Fibroblast of lung (primary cell): ENCODE measurements at regions not wholly inside any gene's neighbourhood (a gene's known extent, or its start where the extent isn't known, plus 50 kb on each side); places are given as distances from the start of the nearest gene placed in this dataset.
"Not testable (repeated sequence)": the region's sequence is repeated elsewhere in the genome, so short reads cannot be mapped to it uniquely, and the experiment has no call there.

Experiments used
- DNase-seq, 2 donors: peaks; one replicate each; pipeline versions ENCODE4 v3.0.0 to v3.0.0-alpha.2; 2010; ENCODE audit warnings: low read depth in 2 of 2
- H2AFZ ChIP-seq: 2 replicates; pipeline ENCODE4 v1.5.1; 2012; ENCODE audit warnings: low read length, control low read depth, inconsistent platforms
- H3K27ac ChIP-seq: 2 replicates; pipeline ENCODE4 v1.5.1; 2011; ENCODE audit warnings: low read length, control low read depth; ENCODE audit not compliant: insufficient read depth
- H3K27me3 ChIP-seq: 2 replicates; pipeline ENCODE4 v1.5.1; 2011; ENCODE audit warnings: mild to moderate bottlenecking, low read length; ENCODE audit not compliant: control insufficient read depth, insufficient read depth
- H3K36me3 ChIP-seq: 2 replicates; pipeline ENCODE4 v1.5.1; 2011; ENCODE audit warnings: low read length; ENCODE audit not compliant: control insufficient read depth, insufficient read depth
- H3K4me1 ChIP-seq: 2 replicates; pipeline ENCODE4 v1.5.1; 2011; ENCODE audit warnings: low read length; ENCODE audit not compliant: control insufficient read depth, insufficient read depth; ENCODE audit errors: extremely low read depth
- H3K4me2 ChIP-seq: 2 replicates; pipeline ENCODE4 v1.5.1; 2011; ENCODE audit warnings: low read length, control low read depth; ENCODE audit not compliant: insufficient read depth; ENCODE audit errors: extremely low read depth
- H3K4me3 ChIP-seq, 4 experiments: fragments of 200-600 bp in 1 of 4; sonication (generic) in 1 of 4; replicated peaks in 1 of 4; 2 replicates each; pipeline ENCODE4 v1.5.1; 2011 to 2016; ENCODE audit warnings: low read length in 4 of 4, low read depth in 3 of 4, mild to moderate bottlenecking in 3 of 4, control low read depth in 2 of 4, inconsistent platforms in 1 of 4, mixed read lengths in 1 of 4; ENCODE audit not compliant: insufficient read depth in 1 of 4; ENCODE audit errors: control extremely low read depth in 1 of 4
- H3K79me2 ChIP-seq: 2 replicates; pipeline ENCODE4 v1.5.1; 2012; ENCODE audit warnings: mild to moderate bottlenecking, low read length, inconsistent platforms; ENCODE audit not compliant: control insufficient read depth, insufficient read depth
- H3K9ac ChIP-seq: 2 replicates; pipeline ENCODE4 v1.5.1; 2011; ENCODE audit warnings: mild to moderate bottlenecking, low read length, control low read depth; ENCODE audit not compliant: insufficient read depth
- H3K9me3 ChIP-seq: 2 replicates; pipeline ENCODE4 v1.5.1; 2012; ENCODE audit warnings: low read depth, low read length; ENCODE audit not compliant: control insufficient read depth, insufficient read depth
- H4K20me1 ChIP-seq: 2 replicates; pipeline ENCODE4 v1.5.1; 2011; ENCODE audit warnings: low read length; ENCODE audit not compliant: control insufficient read depth, insufficient read depth; ENCODE audit errors: extremely low read depth
- EZH2 ChIP-seq: IDR thresholded peaks from 2 replicates; pipeline ENCODE4 v1.5.1; 2012; ENCODE audit warnings: low read length, control low read depth, mild to moderate bottlenecking; ENCODE audit errors: missing control alignments
- TF ChIP-seq, protein P1 (sequence below), 2 donors: IDR thresholded peaks in 1 of 2; conservative IDR thresholded peaks in 1 of 2; 1 replicate in 1 of 2; 2 replicates in 1 of 2; pipeline ENCODE4 v1.5.1; 2011 to 2012; ENCODE audit warnings: low read length in 2 of 2, control low read depth in 1 of 2, inconsistent platforms in 1 of 2, low read depth in 1 of 2, mild to moderate bottlenecking in 1 of 2

GRCh38 chrX:40808203-40808602 lies 72.9 kb upstream of the MED14 start:
- no peaks in the 10 kb centered on the region for H3K79me2 ChIP-seq
- no peak overlapping the region for H3K4me2 ChIP-seq
- no peak for DNase-seq
- no peak overlapping the region for H3K27ac ChIP-seq
- H4K20me1 ChIP-seq = no peaks in the 10 kb centered on the region
- TF ChIP-seq, protein P1, sequence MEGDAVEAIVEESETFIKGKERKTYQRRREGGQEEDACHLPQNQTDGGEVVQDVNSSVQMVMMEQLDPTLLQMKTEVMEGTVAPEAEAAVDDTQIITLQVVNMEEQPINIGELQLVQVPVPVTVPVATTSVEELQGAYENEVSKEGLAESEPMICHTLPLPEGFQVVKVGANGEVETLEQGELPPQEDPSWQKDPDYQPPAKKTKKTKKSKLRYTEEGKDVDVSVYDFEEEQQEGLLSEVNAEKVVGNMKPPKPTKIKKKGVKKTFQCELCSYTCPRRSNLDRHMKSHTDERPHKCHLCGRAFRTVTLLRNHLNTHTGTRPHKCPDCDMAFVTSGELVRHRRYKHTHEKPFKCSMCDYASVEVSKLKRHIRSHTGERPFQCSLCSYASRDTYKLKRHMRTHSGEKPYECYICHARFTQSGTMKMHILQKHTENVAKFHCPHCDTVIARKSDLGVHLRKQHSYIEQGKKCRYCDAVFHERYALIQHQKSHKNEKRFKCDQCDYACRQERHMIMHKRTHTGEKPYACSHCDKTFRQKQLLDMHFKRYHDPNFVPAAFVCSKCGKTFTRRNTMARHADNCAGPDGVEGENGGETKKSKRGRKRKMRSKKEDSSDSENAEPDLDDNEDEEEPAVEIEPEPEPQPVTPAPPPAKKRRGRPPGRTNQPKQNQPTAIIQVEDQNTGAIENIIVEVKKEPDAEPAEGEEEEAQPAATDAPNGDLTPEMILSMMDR (conservative IDR thresholded peaks at IDR 0.05 in 1 of 2, IDR thresholded peaks at IDR 0.05 in 1 of 2; ENCODE audit: low read depth in 1 of 2, low read length in 2 of 2) = no peak
- no peak for TF ChIP-seq EZH2
- no peak overlapping the region for H2AFZ ChIP-seq
- no peak overlapping the region for H3K9ac ChIP-seq
- H3K4me3 ChIP-seq = no peak overlapping the region
- no peaks in the 10 kb centered on the region for H3K4me1 ChIP-seq
- no peaks in the 10 kb centered on the region for H3K27me3 ChIP-seq
- no peaks in the 10 kb centered on the region for H3K9me3 ChIP-seq
- H3K36me3 ChIP-seq = no peaks in the 10 kb centered on the region

GRCh38 chrX:40809210-40809609 lies 73.9 kb upstream of the MED14 start:
- H3K9me3 ChIP-seq = no peaks in the 10 kb centered on the region
- no peaks in the 10 kb centered on the region for H3K27me3 ChIP-seq
- no peak overlapping the region for H3K4me3 ChIP-seq
- no peaks in the 10 kb centered on the region for H3K36me3 ChIP-seq
- DNase-seq = peak; percentile 11 to 17
- H4K20me1 ChIP-seq = no peaks in the 10 kb centered on the region
- TF ChIP-seq, protein P1 (conservative IDR thresholded peaks at IDR 0.05 in 1 of 2, IDR thresholded peaks at IDR 0.05 in 1 of 2; ENCODE audit: low read depth in 1 of 2, low read length in 2 of 2) = no peak
- TF ChIP-seq EZH2 = no peak
- no peak overlapping the region for H3K9ac ChIP-seq
- no peak overlapping the region for H3K27ac ChIP-seq
- no peak overlapping the region for H2AFZ ChIP-seq
- no peak overlapping the region for H3K4me2 ChIP-seq
- H3K79me2 ChIP-seq = no peaks in the 10 kb centered on the region
- H3K4me1 ChIP-seq = no peaks in the 10 kb centered on the region

DNA sequence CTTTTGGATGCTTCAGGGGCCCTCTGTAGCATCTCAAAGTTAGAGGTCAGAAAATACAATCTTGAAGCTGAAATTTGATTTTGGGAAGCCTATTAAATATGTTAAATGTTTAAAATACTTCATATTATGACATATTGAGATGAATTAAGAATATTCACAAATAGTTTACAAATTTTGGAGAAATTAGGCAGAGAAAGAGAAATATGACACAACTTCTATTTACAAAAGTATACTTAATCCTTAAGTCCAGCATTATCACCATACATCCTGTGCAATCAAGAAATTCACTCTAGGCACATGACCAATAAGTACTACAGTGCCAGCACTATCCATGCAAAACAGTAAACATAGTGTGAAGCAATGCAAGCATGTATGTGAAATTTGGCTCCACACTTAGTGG lies 79.7 kb upstream of the MED14 start:
- not testable (repeated sequence) for H3K4me3 ChIP-seq, H4K20me1 ChIP-seq, H3K27ac ChIP-seq, H3K4me1 ChIP-seq, DNase-seq, H3K36me3 ChIP-seq, H3K4me2 ChIP-seq, H2AFZ ChIP-seq, H3K9me3 ChIP-seq, H3K9ac ChIP-seq, H3K27me3 ChIP-seq, H3K79me2 ChIP-seq
